ENCODE measurements at regions not wholly inside any gene's neighbourhood (a gene's known extent, or its start where the extent isn't known, plus 50 kb on each side); places are given as distances from the start of the nearest gene placed in this dataset.

- intact Hi-C loops (cut with DNase I) = loop anchor here (10.0 kb wide), 1 partner anchor 194 kb away; no protein-coding TSS in a partner anchor
- DNase-seq = no peak
These were observed 241.1 kb upstream of the TOPAZ1 start for GRCh38 chr3:44000586-44000985.

- intact Hi-C loops (cut with DNase I) = loop anchor here (10.0 kb wide), 1 partner anchor 194 kb away; no protein-coding TSS in a partner anchor
- DNase-seq = no peak
These were observed 240.6 kb upstream of the TOPAZ1 start for GRCh38 chr3:44001072-44001471.

- no peak for DNase-seq
- intact Hi-C loops (cut with DNase I) = loop anchor here (10.0 kb wide), 1 partner anchor 191 kb away; no protein-coding TSS in a partner anchor
These were observed 237.9 kb upstream of the TOPAZ1 start for GRCh38 chr3:44003801-44004200.

- peak in 5 of 10 donors; percentile 50 to 90 (median 84) for DNase-seq
- intact Hi-C loops (cut with DNase I) = no loop called here
These were observed 230.0 kb upstream of the TOPAZ1 start for GRCh38 chr3:44011680-44012079.

- peak in 1 of 10 donors; percentile 69 for DNase-seq
- intact Hi-C loops (cut with DNase I) = no loop called here
These were observed 229.4 kb upstream of the TOPAZ1 start for GRCh38 chr3:44012160-44012899.

GRCh38 chr3:44013967-44014366 is 227.7 kb upstream of the TOPAZ1 start:
- intact Hi-C loops (cut with DNase I) = no loop called here
- peak in 1 of 10 donors; percentile 83 for DNase-seq

- no peak for DNase-seq
- intact Hi-C loops (cut with DNase I) = no loop called here
These were observed 226.5 kb upstream of the TOPAZ1 start for GRCh38 chr3:44015170-44015569.

- intact Hi-C loops (cut with DNase I) = no loop called here
- DNase-seq = no peak
These were observed 224.9 kb upstream of the TOPAZ1 start for GRCh38 chr3:44016818-44017217.

GRCh38 chr3:44018926-44019325 is 222.8 kb upstream of the TOPAZ1 start:
- intact Hi-C loops (cut with DNase I) = no loop called here
- DNase-seq = no peak

GRCh38 chr3:44019736-44020135 is 221.9 kb upstream of the TOPAZ1 start:
- intact Hi-C loops (cut with DNase I) = no loop called here
- no peak for DNase-seq

- no peak for DNase-seq
- intact Hi-C loops (cut with DNase I) = no loop called here
These were observed 221.5 kb upstream of the TOPAZ1 start for GRCh38 chr3:44020143-44020542.

- intact Hi-C loops (cut with DNase I) = no loop called here
- peak in 1 of 10 donors; percentile 84 for DNase-seq
These were observed 219.8 kb upstream of the TOPAZ1 start for GRCh38 chr3:44021651-44022594.

- intact Hi-C loops (cut with DNase I) = no loop called here
- no peak for DNase-seq
These were observed 217.6 kb upstream of the TOPAZ1 start for GRCh38 chr3:44023961-44024593.

GRCh38 chr3:44026220-44026865 is 215.3 kb upstream of the TOPAZ1 start:
- intact Hi-C loops (cut with DNase I) = no loop called here

GRCh38 chr3:44029100-44029499 is 212.6 kb upstream of the TOPAZ1 start:
- intact Hi-C loops (cut with DNase I) = no loop called here
- no peak for DNase-seq

More at GRCh38 chr3:44026220-44026865, 215.3 kb upstream of the TOPAZ1 start:
- no peak for DNase-seq

- DNase-seq = no peak
- intact Hi-C loops (cut with DNase I) = no loop called here
These were observed 211.4 kb upstream of the TOPAZ1 start for GRCh38 chr3:44030285-44030684.

- intact Hi-C loops (cut with DNase I) = no loop called here
- DNase-seq = no peak
These were observed 210.9 kb upstream of the TOPAZ1 start for GRCh38 chr3:44030687-44031305.

GRCh38 chr3:44031387-44032380 is 210.0 kb upstream of the TOPAZ1 start:
- intact Hi-C loops (cut with DNase I) = no loop called here
- DNase-seq = no peak

- DNase-seq = no peak
- intact Hi-C loops (cut with DNase I) = no loop called here
These were observed 209.2 kb upstream of the TOPAZ1 start for GRCh38 chr3:44032487-44032886.
